HEK293T (cell line): ENCODE measurements at regions not wholly inside any gene's neighbourhood (a gene's known extent, or its start where the extent isn't known, plus 50 kb on each side); places are given as distances from the start of the nearest gene placed in this dataset.
"Not testable (repeated sequence)": the region's sequence is repeated elsewhere in the genome, so short reads cannot be mapped to it uniquely, and the experiment has no call there.

Experiments used
- CTCF ChIA-PET: fragments of 350-600 bp; formaldehyde crosslinking; extraction: SDS; loops from one replicate; lab custom pipeline; 2021; ENCODE audit warnings: antibody characterized with exemption, inconsistent platforms; lab: Yijun Ruan, JAX
- POLR2A ChIA-PET: fragments of 350-600 bp; formaldehyde crosslinking; extraction: SDS; loops from one replicate; lab custom pipeline; 2020; ENCODE audit warnings: antibody characterized with exemption, inconsistent platforms; lab: Yijun Ruan, JAX
- DNase-seq: peaks from one replicate; pipeline ENCODE4 v3.0.0; 2012; ENCODE audit warnings: mixed read lengths; ENCODE audit errors: extremely low spot score
- ARNT ChIP-seq: fragments of 450-650 bp; IDR thresholded peaks from 2 replicates; pipeline ENCODE4 v1.6.1; 2017; ENCODE audit warnings: mild to moderate bottlenecking
- BHLHE40 ChIP-seq: fragments of 450-650 bp; IDR thresholded peaks from 2 replicates; pipeline ENCODE4 v1.6.1; 2016; ENCODE audit warnings: mild to moderate bottlenecking, moderate library complexity, borderline replicate concordance
- CTBP1 ChIP-seq: fragments of 450-650 bp; IDR thresholded peaks from 2 replicates; pipeline ENCODE4 v1.6.1; 2016; ENCODE audit warnings: borderline replicate concordance
- ELF4 ChIP-seq: fragments of 450-650 bp; IDR thresholded peaks from 2 replicates; pipeline ENCODE4 v1.6.1; 2017; ENCODE audit warnings: antibody characterized with exemption
- FOXA1 ChIP-seq: fragments of 450-650 bp; IDR thresholded peaks from 2 replicates; pipeline ENCODE4 v1.6.1; 2016; ENCODE audit warnings: mild to moderate bottlenecking
- FOXK2 ChIP-seq: fragments of 450-650 bp; IDR thresholded peaks from 2 replicates; pipeline ENCODE4 v1.6.1; 2016; ENCODE audit warnings: mild to moderate bottlenecking
- FOXM1 ChIP-seq: fragments of 450-650 bp; IDR thresholded peaks from 2 replicates; pipeline ENCODE4 v1.6.1; 2017; ENCODE audit warnings: mild to moderate bottlenecking, borderline replicate concordance
- HDGF ChIP-seq: fragments of 450-650 bp; IDR thresholded peaks from 2 replicates; pipeline ENCODE4 v1.6.1; 2017; ENCODE audit warnings: antibody characterized with exemption, borderline replicate concordance
- L3MBTL2 ChIP-seq: fragments of 450-650 bp; conservative IDR thresholded peaks from 2 replicates; pipeline ENCODE4 v1.6.1; 2016; ENCODE audit warnings: mild to moderate bottlenecking
- LEF1 ChIP-seq: fragments of 450-650 bp; IDR thresholded peaks from 2 replicates; pipeline ENCODE4 v1.6.1; 2017; ENCODE audit warnings: mild to moderate bottlenecking, borderline replicate concordance
- NFRKB ChIP-seq: fragments of 450-650 bp; IDR thresholded peaks from 2 replicates; pipeline ENCODE4 v1.6.1; 2016; ENCODE audit warnings: mild to moderate bottlenecking, moderate library complexity
- PKNOX1 ChIP-seq: fragments of 450-650 bp; IDR thresholded peaks from 2 replicates; pipeline ENCODE4 v1.6.1; 2016
- SP1 ChIP-seq: fragments of 450-650 bp; IDR thresholded peaks from 2 replicates; pipeline ENCODE4 v1.6.1; 2017
- SUZ12 ChIP-seq: fragments of 450-650 bp; IDR thresholded peaks from 2 replicates; pipeline ENCODE4 v1.6.1; 2016; ENCODE audit warnings: mild to moderate bottlenecking
- TARDBP ChIP-seq: fragments of 450-650 bp; IDR thresholded peaks from 2 replicates; pipeline ENCODE4 v1.6.1; 2016
- ZNF384 ChIP-seq: fragments of 450-650 bp; IDR thresholded peaks from 2 replicates; pipeline ENCODE4 v1.6.1; 2016

- ChIA-PET CTCF (no interaction called here), POLR2A (no interaction called here)
- TF ChIP-seq TARDBP (no peak), FOXA1 (no peak), NFRKB (no peak), CTBP1 (no peak), FOXK2 (no peak), ZNF384 (no peak), LEF1 (no peak), HDGF (no peak), PKNOX1 (no peak), L3MBTL2 (no peak)
- DNase-seq = no peak
These were observed 162.3 kb upstream of the SMIM31 start for GRCh38 chr4:164591666-164592065.

- ChIA-PET POLR2A (no interaction called here), CTCF (no interaction called here)
- no peak for DNase-seq
- TF ChIP-seq ARNT (no peak), ZNF384 (no peak), SP1 (no peak), CTBP1 (no peak), TARDBP (no peak), SUZ12 (no peak), BHLHE40 (no peak), ELF4 (no peak), FOXA1 (no peak), NFRKB (no peak), FOXK2 (no peak), FOXM1 (no peak), LEF1 (no peak), PKNOX1 (no peak), HDGF (no peak), L3MBTL2 (no peak)
These were observed 158.2 kb upstream of the SMIM31 start for GRCh38 chr4:164595751-164596150.

GRCh38 chr4:164596318-164596878 is 157.5 kb upstream of the SMIM31 start:
- TF ChIP-seq SUZ12 = no peak
- TF ChIP-seq PKNOX1 = no peak
- TF ChIP-seq FOXA1 = no peak
- no peak for TF ChIP-seq FOXK2
- no peak for TF ChIP-seq SP1
- TF ChIP-seq HDGF = no peak
- no peak for TF ChIP-seq LEF1
- TF ChIP-seq CTBP1 = no peak
- TF ChIP-seq TARDBP = no peak
- DNase-seq = no peak
- ChIA-PET CTCF (no interaction called here), POLR2A (no interaction called here)

- ChIA-PET POLR2A (no interaction called here), CTCF (no interaction called here)
- DNase-seq = no peak
- TF ChIP-seq BHLHE40 (no peak), FOXM1 (no peak), LEF1 (no peak), SUZ12 (no peak), SP1 (no peak), ZNF384 (no peak), PKNOX1 (no peak), ARNT (no peak), CTBP1 (no peak), ELF4 (no peak), L3MBTL2 (no peak), HDGF (no peak), FOXA1 (no peak)
These were observed 157.0 kb upstream of the SMIM31 start for GRCh38 chr4:164596927-164597326.

- no peak for DNase-seq
- TF ChIP-seq FOXK2 = no peak
- no peak for TF ChIP-seq HDGF
- no peak for TF ChIP-seq SUZ12
- TF ChIP-seq SP1 = no peak
- no peak for TF ChIP-seq ARNT
- TF ChIP-seq FOXA1 = no peak
- TF ChIP-seq ELF4 = no peak
- TF ChIP-seq NFRKB = no peak
- TF ChIP-seq LEF1 = no peak
- TF ChIP-seq FOXM1 = no peak
- no peak for TF ChIP-seq L3MBTL2
- TF ChIP-seq ZNF384 = no peak
- TF ChIP-seq CTBP1 = no peak
- TF ChIP-seq PKNOX1 = no peak
- TF ChIP-seq TARDBP = no peak
- TF ChIP-seq BHLHE40 = no peak
- POLR2A ChIA-PET = no interaction called here
- CTCF ChIA-PET = no interaction called here
These were observed 152.3 kb upstream of the SMIM31 start for GRCh38 chr4:164601653-164602052.

GRCh38 chr4:164605791-164606190 is 148.1 kb upstream of the SMIM31 start:
- POLR2A ChIA-PET = not testable (repeated sequence)
- CTCF ChIA-PET = interaction anchor here (0.7 kb wide), 1 partner anchor 1869 kb away, joined by 4 read pairs; no protein-coding TSS in a partner anchor

More at GRCh38 chr4:164605791-164606190, 148.1 kb upstream of the SMIM31 start:
- DNase-seq = not testable (repeated sequence)
